ENCODE measurements at regions not wholly inside any gene's neighbourhood (a gene's known extent, or its start where the extent isn't known, plus 50 kb on each side); places are given as distances from the start of the nearest gene placed in this dataset.

DNA sequence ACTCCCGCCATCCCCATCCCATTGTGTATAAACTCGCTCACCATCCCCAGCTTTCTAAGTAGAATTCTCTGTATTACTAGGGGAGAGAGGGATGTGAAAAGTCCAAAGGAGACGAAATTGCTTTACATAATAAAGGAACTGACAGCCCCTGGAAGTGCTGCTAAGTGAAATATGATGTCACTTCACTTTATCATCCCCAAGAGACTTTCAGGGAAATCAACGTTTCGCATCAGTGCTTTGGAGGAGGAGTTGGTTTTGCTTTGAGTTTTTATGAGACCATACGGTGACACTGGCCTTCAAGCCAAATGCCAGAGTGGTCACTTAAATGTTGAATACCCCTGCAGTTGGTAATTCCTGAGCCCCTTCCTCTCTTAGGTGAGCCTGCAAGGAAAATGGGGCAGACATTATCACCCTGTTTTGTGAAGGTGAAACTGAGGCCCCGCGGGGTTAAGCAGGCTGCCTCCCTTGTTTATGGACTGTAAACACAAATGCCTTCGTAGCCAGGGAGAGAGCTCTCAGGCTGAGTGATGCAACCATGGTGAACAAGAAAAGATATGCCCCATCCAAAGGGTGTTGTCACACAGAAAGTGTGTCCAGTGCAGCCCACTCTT lies 58.4 kb upstream of the KAZN start:
- H3K9me3 ChIP-seq (ENCODE audit: low read length): no peaks in the 10 kb centered on the region
- peaks cover 0 to 7% of the 10 kb centered on the region in 2 experiments; a peak in 1 of 5 replicates for H3K27me3 ChIP-seq (ENCODE audit: control insufficient read depth in 1 of 2, insufficient read depth in 2 of 2, low read length in 2 of 2)
- in situ Hi-C loops (cut with HindIII; ENCODE audit: extremely low pct_ligation_motif_present, low pct_unique_long_range_greater_than_20kb): no loop called here
- H3K9ac ChIP-seq (ENCODE audit: insufficient read depth, low read depth, low read length): no peak overlapping the region
- no peak overlapping the region for H3K4me2 ChIP-seq (ENCODE audit: low read depth, low read length)
- WGBS (ENCODE audit: low lambda C conversion rate): 4% methylated on average over 9 of the region's 9 CpGs
- no TSS peak for BruUV-seq (replicated peaks)
- H3K36me3 ChIP-seq (replicated peaks in 1 of 2; ENCODE audit: control insufficient read depth in 1 of 2, insufficient read depth in 2 of 2, low read length in 2 of 2): no peaks in the 10 kb centered on the region
- H3K4me3 ChIP-seq (replicated peaks in 1 of 3; ENCODE audit: insufficient read depth in 1 of 3, low read depth in 2 of 3, low read length in 3 of 3): no peak overlapping the region
- ATAC-seq (no peak), DNase-seq (ENCODE audit: low spot score) (no peak), FAIRE-seq (no peak)
- no peaks in the 10 kb centered on the region for H4K20me1 ChIP-seq (ENCODE audit: insufficient read depth, low read length)
- POLR2A ChIA-PET: no interaction called here
- peaks cover 14% of the 10 kb centered on the region for H3K4me1 ChIP-seq (ENCODE audit: insufficient read depth, low read length)
- no peak overlapping the region for H2AFZ ChIP-seq (ENCODE audit: low read length)
- CTCF ChIA-PET (ENCODE audit: low intra/inter-chr PET ratio, low total read pairs): no interaction called here
- no peak overlapping the region for H3K27ac ChIP-seq (ENCODE audit: extremely low read length, insufficient read depth, low read length)
- H3K79me2 ChIP-seq (ENCODE audit: insufficient read depth, low read length): no peaks in the 10 kb centered on the region
- intact Hi-C loops (cut with micrococcal nuclease; ENCODE audit: unreplicated experiment): no loop called here
- TF ChIP-seq ZNF572 (CRISPR knock-in tag; IDR thresholded peaks at IDR 0.05): no peak
- TF ChIP-seq, protein P1, sequence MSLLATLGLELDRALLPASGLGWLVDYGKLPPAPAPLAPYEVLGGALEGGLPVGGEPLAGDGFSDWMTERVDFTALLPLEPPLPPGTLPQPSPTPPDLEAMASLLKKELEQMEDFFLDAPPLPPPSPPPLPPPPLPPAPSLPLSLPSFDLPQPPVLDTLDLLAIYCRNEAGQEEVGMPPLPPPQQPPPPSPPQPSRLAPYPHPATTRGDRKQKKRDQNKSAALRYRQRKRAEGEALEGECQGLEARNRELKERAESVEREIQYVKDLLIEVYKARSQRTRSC (CRISPR knock-in tag; IDR thresholded peaks at IDR 0.05; ENCODE audit: low read depth): no peak
- TF ChIP-seq ZSCAN31 (CRISPR knock-in tag; IDR thresholded peaks at IDR 0.05; ENCODE audit: low read depth): no peak
- no peak for TF ChIP-seq ZNF124 (CRISPR knock-in tag; IDR thresholded peaks at IDR 0.05)
- TF ChIP-seq, protein P2, sequence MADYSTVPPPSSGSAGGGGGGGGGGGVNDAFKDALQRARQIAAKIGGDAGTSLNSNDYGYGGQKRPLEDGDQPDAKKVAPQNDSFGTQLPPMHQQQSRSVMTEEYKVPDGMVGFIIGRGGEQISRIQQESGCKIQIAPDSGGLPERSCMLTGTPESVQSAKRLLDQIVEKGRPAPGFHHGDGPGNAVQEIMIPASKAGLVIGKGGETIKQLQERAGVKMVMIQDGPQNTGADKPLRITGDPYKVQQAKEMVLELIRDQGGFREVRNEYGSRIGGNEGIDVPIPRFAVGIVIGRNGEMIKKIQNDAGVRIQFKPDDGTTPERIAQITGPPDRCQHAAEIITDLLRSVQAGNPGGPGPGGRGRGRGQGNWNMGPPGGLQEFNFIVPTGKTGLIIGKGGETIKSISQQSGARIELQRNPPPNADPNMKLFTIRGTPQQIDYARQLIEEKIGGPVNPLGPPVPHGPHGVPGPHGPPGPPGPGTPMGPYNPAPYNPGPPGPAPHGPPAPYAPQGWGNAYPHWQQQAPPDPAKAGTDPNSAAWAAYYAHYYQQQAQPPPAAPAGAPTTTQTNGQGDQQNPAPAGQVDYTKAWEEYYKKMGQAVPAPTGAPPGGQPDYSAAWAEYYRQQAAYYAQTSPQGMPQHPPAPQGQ (CRISPR knock-in tag; IDR thresholded peaks at IDR 0.05; ENCODE audit: borderline replicate concordance): no peak
- TF ChIP-seq TEAD3 (CRISPR knock-in tag; optimal IDR thresholded peaks at IDR 0.05; ENCODE audit: borderline replicate concordance): no peak
- TF ChIP-seq ZMYM3 (CRISPR knock-in tag; IDR thresholded peaks at IDR 0.05): no peak
- TF ChIP-seq DR1 (CRISPR knock-in tag; IDR thresholded peaks at IDR 0.05): no peak
- TF ChIP-seq NFIC (IDR thresholded peaks at IDR 0.05; ENCODE audit: low read length): no peak
- TF ChIP-seq RFXAP (CRISPR knock-in tag; IDR thresholded peaks at IDR 0.05; ENCODE audit: borderline replicate concordance): no peak
- TF ChIP-seq ZNF577 (CRISPR knock-in tag; IDR thresholded peaks at IDR 0.05; ENCODE audit: borderline replicate concordance, low read depth): no peak
- TF ChIP-seq NFATC3 (CRISPR knock-in tag; IDR thresholded peaks at IDR 0.05): no peak
- no peak for TF ChIP-seq NR3C1 (CRISPR knock-in tag; IDR thresholded peaks at IDR 0.05)
- TF ChIP-seq, protein P3, sequence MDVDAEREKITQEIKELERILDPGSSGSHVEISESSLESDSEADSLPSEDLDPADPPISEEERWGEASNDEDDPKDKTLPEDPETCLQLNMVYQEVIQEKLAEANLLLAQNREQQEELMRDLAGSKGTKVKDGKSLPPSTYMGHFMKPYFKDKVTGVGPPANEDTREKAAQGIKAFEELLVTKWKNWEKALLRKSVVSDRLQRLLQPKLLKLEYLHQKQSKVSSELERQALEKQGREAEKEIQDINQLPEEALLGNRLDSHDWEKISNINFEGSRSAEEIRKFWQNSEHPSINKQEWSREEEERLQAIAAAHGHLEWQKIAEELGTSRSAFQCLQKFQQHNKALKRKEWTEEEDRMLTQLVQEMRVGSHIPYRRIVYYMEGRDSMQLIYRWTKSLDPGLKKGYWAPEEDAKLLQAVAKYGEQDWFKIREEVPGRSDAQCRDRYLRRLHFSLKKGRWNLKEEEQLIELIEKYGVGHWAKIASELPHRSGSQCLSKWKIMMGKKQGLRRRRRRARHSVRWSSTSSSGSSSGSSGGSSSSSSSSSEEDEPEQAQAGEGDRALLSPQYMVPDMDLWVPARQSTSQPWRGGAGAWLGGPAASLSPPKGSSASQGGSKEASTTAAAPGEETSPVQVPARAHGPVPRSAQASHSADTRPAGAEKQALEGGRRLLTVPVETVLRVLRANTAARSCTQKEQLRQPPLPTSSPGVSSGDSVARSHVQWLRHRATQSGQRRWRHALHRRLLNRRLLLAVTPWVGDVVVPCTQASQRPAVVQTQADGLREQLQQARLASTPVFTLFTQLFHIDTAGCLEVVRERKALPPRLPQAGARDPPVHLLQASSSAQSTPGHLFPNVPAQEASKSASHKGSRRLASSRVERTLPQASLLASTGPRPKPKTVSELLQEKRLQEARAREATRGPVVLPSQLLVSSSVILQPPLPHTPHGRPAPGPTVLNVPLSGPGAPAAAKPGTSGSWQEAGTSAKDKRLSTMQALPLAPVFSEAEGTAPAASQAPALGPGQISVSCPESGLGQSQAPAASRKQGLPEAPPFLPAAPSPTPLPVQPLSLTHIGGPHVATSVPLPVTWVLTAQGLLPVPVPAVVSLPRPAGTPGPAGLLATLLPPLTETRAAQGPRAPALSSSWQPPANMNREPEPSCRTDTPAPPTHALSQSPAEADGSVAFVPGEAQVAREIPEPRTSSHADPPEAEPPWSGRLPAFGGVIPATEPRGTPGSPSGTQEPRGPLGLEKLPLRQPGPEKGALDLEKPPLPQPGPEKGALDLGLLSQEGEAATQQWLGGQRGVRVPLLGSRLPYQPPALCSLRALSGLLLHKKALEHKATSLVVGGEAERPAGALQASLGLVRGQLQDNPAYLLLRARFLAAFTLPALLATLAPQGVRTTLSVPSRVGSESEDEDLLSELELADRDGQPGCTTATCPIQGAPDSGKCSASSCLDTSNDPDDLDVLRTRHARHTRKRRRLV (CRISPR knock-in tag; IDR thresholded peaks at IDR 0.05): no peak
- TF ChIP-seq ZNF773 (CRISPR knock-in tag; IDR thresholded peaks at IDR 0.05; ENCODE audit: borderline replicate concordance): no peak
- TF ChIP-seq GLI4 (CRISPR knock-in tag; IDR thresholded peaks at IDR 0.05; ENCODE audit: borderline replicate concordance): no peak
- TF ChIP-seq AGO1 (IDR thresholded peaks at IDR 0.05; ENCODE audit: low read depth, low read length, poor library complexity, severe bottlenecking): no peak
